Activated CD4-positive, alpha-beta T cell treated with anti-CD3 and anti-CD28 coated beads for 1 hour (primary cell): ENCODE measurements at regions not wholly inside any gene's neighbourhood (a gene's known extent, or its start where the extent isn't known, plus 50 kb on each side); places are given as distances from the start of the nearest gene placed in this dataset.

Experiments used
- DNase-seq: peaks from one replicate; pipeline ENCODE4 v3.0.0-alpha.2; 2020

DNA sequence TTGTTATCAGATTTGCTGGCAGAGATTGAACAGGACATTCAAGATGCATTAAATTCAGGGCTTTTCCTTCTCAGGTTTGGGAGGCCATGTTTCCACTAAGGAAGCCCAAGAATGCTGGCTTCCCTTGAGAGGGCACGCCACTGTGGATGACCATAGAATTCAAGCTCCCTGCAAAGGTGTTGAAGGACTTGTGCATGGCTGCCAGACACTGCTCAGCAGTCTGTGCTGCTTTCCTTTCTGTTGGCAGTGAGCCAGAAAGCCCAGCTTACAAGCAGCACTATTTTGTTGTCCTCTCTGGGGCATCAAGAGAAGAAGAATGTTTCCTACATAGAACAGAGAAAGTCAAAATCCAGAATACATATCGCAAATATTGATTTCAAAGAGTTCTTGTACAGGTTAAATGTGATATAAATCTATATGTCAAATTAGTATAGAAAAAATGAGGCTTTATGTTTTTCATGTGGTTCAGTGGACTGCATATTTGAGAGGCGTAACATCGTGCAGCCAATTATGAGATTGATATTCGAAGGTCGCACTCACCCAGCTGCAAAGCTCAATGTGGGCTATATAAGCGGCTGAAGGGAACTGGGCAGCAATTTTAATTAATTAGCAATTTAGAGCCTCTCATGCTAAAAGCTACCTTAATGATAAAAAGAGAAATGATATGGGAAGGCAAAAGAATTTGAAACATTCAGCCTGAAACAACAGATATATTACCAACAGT is 103.1 kb upstream of the ISL1 start:
- DNase-seq, result no peak

DNA sequence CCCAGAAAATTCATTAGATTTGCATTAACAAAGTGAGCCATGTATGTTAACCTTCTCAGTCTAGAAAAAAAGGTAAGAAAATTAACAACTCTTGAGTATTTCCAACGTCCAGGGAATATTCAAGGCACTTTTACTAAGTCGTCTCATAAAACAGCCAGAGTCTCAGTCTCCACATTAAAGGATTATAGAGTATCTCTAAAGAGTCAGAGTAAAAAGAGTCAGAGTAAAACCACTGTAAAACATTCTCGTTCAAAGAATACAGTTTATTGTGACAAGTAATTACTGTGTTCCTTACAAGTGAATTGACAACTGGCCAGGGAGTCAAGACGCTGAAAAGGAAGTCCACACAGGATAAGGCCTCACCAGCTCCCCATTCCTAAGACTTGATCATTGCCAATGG is 97.2 kb upstream of the ISL1 start:
- no peak for DNase-seq

DNA sequence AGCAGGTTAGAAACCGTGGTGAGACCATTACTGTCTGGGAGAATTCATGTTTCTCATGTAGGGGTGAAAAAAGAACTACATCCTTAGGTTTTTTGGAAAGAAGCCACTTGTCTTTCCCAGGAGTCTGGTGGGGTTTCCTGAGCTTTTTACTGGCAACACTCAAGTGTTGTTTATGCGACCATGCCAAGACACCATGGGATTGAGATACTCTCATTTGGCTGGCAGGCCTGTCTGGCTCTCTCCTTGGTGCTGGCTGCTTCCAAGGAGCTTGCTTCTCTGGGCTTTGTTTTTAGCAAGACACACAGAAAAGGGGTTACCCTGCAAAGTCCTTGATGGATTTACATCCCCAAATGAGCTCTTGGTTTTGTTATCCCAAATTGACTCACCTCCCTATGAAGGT is 80.9 kb upstream of the ISL1 start:
- no peak for DNase-seq

DNA sequence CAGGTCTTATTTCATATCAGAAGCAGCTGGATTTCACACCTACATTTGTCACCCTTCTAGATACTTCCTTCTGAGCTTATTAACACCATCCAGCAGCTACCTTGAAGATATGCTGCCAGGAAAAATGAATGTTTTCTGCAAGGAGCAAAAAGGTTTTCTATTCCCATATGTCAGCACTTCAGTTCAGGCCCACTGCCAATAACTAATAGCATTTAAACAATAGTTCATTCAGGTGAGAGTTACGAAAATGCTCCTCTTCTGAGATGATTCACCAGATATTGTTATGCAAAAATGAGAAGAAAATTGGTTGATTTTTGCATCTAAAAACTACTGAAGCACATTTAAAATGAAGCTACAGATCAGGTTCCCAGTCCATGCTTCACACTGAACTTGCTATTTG is 56.4 kb upstream of the ISL1 start:
- DNase-seq, result no peak
